ENCODE measurements at regions not wholly inside any gene's neighbourhood (a gene's known extent, or its start where the extent isn't known, plus 50 kb on each side); places are given as distances from the start of the nearest gene placed in this dataset.
A peak's percentile ranks its signal among the peaks of the same experiment; 100 is the strongest.
"Not testable (repeated sequence)": the region's sequence is repeated elsewhere in the genome, so short reads cannot be mapped to it uniquely, and the experiment has no call there.

DNA sequence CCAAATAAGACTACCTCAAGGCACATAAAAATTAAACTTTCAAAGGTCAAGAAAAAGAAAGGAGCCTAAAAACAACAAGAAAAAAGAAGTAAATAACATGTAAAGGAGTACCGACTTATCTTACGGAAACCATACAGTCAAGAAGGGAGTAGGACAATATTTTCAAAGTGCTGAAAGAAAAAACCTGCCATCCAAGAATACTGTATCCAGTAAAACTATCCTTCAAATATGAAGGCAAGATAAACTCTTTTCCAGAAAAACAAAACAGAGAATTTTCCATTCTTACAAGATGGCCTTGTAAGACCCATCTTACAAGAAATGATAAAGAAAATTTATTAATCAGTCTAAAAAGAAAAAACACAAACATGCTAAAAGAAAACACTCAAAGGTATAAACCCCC is 302.2 kb downstream of the LMBRD1 start:
- H3K4me3 ChIP-seq (replicated peaks in 1 of 2; ENCODE audit: low read depth in 2 of 2, low read length in 2 of 2) = no peak overlapping the region
- no peak for DNase-seq (ENCODE audit: low read depth in 2 of 2)
- TF ChIP-seq, protein P1, sequence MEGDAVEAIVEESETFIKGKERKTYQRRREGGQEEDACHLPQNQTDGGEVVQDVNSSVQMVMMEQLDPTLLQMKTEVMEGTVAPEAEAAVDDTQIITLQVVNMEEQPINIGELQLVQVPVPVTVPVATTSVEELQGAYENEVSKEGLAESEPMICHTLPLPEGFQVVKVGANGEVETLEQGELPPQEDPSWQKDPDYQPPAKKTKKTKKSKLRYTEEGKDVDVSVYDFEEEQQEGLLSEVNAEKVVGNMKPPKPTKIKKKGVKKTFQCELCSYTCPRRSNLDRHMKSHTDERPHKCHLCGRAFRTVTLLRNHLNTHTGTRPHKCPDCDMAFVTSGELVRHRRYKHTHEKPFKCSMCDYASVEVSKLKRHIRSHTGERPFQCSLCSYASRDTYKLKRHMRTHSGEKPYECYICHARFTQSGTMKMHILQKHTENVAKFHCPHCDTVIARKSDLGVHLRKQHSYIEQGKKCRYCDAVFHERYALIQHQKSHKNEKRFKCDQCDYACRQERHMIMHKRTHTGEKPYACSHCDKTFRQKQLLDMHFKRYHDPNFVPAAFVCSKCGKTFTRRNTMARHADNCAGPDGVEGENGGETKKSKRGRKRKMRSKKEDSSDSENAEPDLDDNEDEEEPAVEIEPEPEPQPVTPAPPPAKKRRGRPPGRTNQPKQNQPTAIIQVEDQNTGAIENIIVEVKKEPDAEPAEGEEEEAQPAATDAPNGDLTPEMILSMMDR (IDR thresholded peaks at IDR 0.05; ENCODE audit: low read depth, low read length) = no peak

DNA sequence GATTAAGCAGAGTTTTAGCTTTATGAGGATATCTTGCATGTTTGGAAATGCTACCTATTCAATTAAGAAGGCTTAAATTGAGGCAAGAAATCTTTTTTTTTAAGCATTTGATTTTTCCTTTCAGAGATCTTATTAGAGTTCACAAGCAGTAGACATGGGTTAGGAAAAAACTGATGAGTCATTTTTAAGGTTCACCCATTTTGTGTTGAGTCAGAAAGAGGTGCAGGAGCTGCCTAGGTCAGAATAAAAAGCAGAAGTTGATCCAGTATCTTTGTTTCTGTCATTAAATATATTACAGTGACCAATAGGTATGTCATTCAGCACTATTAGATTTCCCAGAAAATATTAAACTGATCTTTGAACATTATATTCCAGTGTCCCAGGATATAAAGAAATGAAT is 306.8 kb downstream of the LMBRD1 start:
- no peak for DNase-seq (ENCODE audit: low read depth in 2 of 2)
- TF ChIP-seq, protein P1 (IDR thresholded peaks at IDR 0.05; ENCODE audit: low read depth, low read length) = no peak

DNA sequence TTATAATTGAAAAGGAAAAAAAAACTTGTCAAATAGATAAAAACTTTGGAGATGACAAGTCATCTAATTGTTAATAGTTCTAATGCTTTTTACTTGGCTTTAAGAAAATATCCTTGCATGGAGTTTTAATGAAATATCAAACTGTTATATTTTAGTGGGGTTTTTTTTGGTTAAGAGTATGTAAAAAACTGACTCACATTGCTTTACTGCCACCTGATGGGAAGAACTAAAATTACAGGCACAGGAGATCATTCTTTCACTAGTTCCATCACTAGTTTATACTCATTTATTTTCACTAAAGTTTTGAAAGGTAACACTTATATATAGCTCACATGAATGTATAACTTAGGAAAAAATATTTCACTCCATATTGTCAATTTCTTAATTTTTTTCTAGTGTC is 309.1 kb downstream of the LMBRD1 start:
- peak in 1 of 2 donors; percentile 7 for DNase-seq (ENCODE audit: low read depth in 2 of 2)
- TF ChIP-seq, protein P1 (IDR thresholded peaks at IDR 0.05; ENCODE audit: low read depth, low read length) = peak; percentile 23
- H3K4me3 ChIP-seq (replicated peaks in 1 of 2; ENCODE audit: low read depth in 2 of 2, low read length in 2 of 2) = no peak overlapping the region

More for the DNA sequence above, 306.8 kb downstream of the LMBRD1 start:
- H3K4me3 ChIP-seq (replicated peaks in 1 of 2; ENCODE audit: low read depth in 2 of 2, low read length in 2 of 2) = no peak overlapping the region

DNA sequence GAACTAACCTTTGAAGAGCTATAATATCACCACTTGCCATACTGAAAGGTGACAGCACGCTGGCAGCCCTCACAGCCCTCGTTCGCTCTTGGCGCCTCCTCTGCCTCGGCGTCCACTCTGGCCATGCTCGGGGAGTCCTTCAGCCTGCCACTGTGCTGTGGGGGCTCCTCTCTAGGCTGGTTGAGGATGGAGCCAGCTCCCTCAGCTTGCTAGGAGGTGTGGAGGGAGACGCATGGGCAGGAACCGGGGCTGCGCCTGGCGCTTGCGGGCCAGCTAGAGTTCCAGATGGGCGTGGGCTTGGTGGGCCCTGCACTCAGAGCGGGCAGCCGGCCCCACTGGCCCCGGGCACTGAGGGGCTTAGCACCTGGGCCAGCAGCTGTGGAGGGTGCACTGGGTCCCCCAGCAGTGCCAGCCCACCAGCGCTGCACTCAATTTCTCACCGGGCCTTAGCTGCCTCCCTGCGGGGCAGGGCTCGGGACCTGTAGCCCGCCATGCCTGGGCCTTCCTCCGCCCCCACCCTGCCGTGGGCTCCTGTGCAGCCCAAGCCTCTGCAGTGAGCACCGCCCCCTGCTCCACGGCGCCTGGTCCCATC is 329.7 kb downstream of the LMBRD1 start:
- H3K4me3 ChIP-seq (replicated peaks in 1 of 2; ENCODE audit: low read depth in 2 of 2, low read length in 2 of 2) = no peak overlapping the region
- TF ChIP-seq, protein P1 (IDR thresholded peaks at IDR 0.05; ENCODE audit: low read depth, low read length) = no peak
- no peak for DNase-seq (ENCODE audit: low read depth in 2 of 2)

DNA sequence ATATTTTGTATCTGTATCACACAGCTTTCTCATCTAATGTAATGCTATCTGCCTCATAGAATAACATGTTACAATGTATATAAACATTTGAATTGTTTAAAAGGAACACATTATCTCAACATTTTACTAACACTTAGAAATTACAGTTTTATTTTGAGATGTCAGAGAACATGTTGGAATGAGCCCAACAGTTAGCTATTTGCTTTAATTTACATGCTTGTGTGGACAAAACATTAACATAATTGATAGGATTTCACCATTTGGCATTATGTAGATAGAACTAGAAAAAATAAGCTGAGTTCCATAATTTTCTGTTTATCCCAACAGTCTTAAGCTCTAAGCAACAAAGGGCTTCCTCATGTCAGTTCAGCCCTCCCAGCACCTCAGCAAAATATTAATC is 330.9 kb downstream of the LMBRD1 start:
- TF ChIP-seq, protein P1 (IDR thresholded peaks at IDR 0.05; ENCODE audit: low read depth, low read length) = no peak
- DNase-seq (ENCODE audit: low read depth in 2 of 2) = no peak
- no peak overlapping the region for H3K4me3 ChIP-seq (replicated peaks in 1 of 2; ENCODE audit: low read depth in 2 of 2, low read length in 2 of 2)

DNA sequence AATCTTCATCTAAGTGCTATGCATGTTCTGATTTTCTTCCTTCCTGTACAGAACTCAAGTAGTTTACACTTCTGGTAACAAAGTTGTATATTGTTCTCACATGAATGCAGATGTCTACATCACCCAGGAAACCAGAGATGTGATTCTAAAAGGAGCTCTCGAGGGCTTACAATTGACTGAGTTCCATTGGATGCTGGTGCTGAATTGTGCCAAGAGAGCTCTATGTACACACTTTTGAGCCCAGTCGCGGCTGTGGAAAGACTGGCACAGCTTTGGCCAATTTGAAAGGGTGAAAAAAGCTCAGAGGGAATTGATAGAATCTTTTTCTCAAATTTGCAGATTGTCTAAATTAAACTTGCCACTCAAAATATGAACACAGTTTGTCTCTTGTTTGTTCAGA is 340.7 kb downstream of the LMBRD1 start:
- DNase-seq (ENCODE audit: low read depth in 2 of 2) = no peak

DNA sequence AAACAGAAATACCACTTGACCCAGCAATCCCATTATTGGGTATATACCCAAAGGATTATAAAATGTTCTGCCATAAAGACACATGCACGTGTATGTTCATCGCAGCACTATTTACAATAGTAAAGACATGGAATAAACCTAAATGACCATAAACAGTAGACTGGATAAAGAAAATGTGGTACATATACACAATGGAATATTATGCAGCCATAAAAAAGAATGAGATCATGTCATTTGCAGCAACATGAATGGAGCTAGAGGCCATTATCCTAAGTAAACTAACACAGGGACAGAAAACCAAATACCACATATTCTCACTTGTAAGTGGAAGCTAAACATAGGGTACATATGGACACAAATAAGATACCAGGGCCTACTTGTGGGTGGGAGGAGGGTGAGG is 342.2 kb downstream of the LMBRD1 start:
- H3K4me3 ChIP-seq (replicated peaks in 1 of 2; ENCODE audit: low read depth in 2 of 2, low read length in 2 of 2); DNase-seq (ENCODE audit: low read depth in 2 of 2): not testable (repeated sequence)

More for the DNA sequence above, 340.7 kb downstream of the LMBRD1 start:
- TF ChIP-seq, protein P1 (IDR thresholded peaks at IDR 0.05; ENCODE audit: low read depth, low read length) = no peak
- no peak overlapping the region for H3K4me3 ChIP-seq (replicated peaks in 1 of 2; ENCODE audit: low read depth in 2 of 2, low read length in 2 of 2)

DNA sequence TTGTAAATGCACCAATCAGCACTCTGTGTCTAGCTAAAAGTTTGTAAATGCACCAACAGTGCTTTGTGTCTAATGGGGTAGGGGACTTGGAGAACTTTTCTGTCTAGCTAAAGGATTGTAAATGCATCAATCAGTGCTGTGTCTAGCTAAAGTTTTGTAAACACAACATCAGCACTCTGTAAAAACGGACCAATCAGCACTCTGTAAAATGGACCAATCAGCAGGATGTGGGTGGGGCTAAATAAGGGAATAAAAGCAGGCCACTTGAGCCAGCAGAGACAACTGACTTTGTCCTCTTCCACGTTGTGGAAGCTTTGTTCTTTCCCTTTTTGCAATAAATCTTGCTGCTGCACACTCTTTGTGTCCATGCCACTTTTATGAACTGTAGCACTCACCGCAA is 346.3 kb downstream of the LMBRD1 start:
- not testable (repeated sequence) for DNase-seq (ENCODE audit: low read depth in 2 of 2); H3K4me3 ChIP-seq (replicated peaks in 1 of 2; ENCODE audit: low read depth in 2 of 2, low read length in 2 of 2)
